Mammary epithelial cell (primary cell): ENCODE measurements at regions not wholly inside any gene's neighbourhood (a gene's known extent, or its start where the extent isn't known, plus 50 kb on each side); places are given as distances from the start of the nearest gene placed in this dataset.

Experiments used
- CTCF ChIP-seq, 2 donors: IDR thresholded peaks in 1 of 2; conservative IDR thresholded peaks in 1 of 2; 2 replicates each; pipeline ENCODE4 v1.5.1; 2011 to 2012; ENCODE audit warnings: inconsistent platforms in 2 of 2, low read length in 2 of 2, mild to moderate bottlenecking in 2 of 2, control low read depth in 1 of 2, low read depth in 1 of 2; ENCODE audit not compliant: insufficient read depth in 1 of 2; ENCODE audit errors: extremely low read depth in 1 of 2
- EZH2 ChIP-seq: IDR thresholded peaks from 2 replicates; pipeline ENCODE4 v1.6.1; 2012; ENCODE audit warnings: low read length, inconsistent platforms, borderline replicate concordance

DNA sequence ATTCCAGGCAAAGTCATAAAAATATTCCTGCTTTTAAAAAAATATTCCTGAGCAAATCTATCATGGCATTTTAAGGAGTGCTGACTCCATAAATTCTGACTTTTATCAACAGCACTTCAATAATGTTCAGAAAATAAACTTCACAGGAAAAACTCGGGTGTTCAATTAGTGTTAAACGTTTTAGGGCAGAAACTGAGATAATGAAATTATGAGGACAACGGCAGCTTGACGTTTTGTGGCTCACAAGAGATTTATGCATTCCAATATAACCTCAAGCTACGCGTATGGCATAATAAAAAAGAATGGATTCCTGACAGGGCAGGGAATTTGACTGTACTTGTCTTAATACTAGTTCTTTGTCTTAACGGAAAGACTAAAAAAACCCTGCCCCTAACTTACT, 133.2 kb downstream of the ICOS start:
- TF ChIP-seq CTCF (conservative IDR thresholded peaks at IDR 0.05 in 1 of 2, IDR thresholded peaks at IDR 0.05 in 1 of 2; ENCODE audit: extremely low read depth in 1 of 2, insufficient read depth in 1 of 2, low read depth in 1 of 2, low read length in 2 of 2), result no peak
- TF ChIP-seq EZH2, result no peak
